ENCODE measurements at regions not wholly inside any gene's neighbourhood (a gene's known extent, or its start where the extent isn't known, plus 50 kb on each side); places are given as distances from the start of the nearest gene placed in this dataset.

DNA sequence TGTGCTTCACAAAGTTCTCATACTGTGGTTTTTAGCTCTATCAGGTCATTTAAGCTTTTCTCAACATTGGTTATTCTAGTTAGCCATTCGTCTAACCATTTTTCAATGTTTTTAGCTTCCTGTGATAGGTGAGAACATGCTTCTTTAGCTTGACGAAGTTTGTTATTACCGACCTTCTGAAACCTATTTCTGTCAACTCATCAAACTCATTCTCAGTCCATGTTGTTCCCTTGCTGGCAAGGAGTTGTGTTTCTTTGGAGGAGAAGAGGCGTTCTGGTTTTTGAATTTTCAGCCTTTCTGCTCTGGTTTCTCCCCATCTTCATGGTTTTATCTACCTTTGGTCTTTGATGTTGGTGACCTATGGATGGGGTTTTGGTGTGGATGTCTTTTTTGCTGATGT is 120.9 kb downstream of the NFKBIZ start (continued):
- TF ChIP-seq, protein P1, sequence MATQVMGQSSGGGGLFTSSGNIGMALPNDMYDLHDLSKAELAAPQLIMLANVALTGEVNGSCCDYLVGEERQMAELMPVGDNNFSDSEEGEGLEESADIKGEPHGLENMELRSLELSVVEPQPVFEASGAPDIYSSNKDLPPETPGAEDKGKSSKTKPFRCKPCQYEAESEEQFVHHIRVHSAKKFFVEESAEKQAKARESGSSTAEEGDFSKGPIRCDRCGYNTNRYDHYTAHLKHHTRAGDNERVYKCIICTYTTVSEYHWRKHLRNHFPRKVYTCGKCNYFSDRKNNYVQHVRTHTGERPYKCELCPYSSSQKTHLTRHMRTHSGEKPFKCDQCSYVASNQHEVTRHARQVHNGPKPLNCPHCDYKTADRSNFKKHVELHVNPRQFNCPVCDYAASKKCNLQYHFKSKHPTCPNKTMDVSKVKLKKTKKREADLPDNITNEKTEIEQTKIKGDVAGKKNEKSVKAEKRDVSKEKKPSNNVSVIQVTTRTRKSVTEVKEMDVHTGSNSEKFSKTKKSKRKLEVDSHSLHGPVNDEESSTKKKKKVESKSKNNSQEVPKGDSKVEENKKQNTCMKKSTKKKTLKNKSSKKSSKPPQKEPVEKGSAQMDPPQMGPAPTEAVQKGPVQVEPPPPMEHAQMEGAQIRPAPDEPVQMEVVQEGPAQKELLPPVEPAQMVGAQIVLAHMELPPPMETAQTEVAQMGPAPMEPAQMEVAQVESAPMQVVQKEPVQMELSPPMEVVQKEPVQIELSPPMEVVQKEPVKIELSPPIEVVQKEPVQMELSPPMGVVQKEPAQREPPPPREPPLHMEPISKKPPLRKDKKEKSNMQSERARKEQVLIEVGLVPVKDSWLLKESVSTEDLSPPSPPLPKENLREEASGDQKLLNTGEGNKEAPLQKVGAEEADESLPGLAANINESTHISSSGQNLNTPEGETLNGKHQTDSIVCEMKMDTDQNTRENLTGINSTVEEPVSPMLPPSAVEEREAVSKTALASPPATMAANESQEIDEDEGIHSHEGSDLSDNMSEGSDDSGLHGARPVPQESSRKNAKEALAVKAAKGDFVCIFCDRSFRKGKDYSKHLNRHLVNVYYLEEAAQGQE (IDR thresholded peaks at IDR 0.05) = no peak
- TF ChIP-seq RXRA (IDR thresholded peaks at IDR 0.05) (no peak), TAF1 (conservative IDR thresholded peaks at IDR 0.05) (no peak)

DNA sequence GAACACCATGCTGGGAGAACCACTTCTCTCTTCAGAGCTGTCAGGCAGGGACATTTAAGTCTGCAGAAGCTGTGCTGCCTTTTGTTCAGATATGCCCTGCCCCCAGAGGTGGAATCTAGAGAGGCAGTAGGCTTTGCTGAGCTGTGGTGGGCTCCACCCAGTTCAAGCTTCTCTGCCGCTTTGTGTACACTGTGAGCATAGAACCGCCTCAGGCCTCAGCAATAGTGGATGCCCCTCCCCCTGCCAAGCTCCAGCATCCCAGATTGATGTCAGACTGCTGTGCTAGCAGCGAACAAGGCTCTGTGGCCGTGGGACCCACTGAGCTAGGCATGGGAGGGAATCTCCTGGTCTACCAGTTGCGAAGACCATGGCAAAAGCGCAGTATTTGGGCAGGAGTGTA is 121.6 kb downstream of the NFKBIZ start:
- no peak for DNase-seq (ENCODE audit: low spot score)
- TF ChIP-seq YY1 (IDR thresholded peaks at IDR 0.05) = no peak
- TF ChIP-seq EGR1 (IDR thresholded peaks at IDR 0.05; ENCODE audit: low read depth in 2 of 2) = no peak
- no peak for TF ChIP-seq NR2F2 (IDR thresholded peaks at IDR 0.05)
- TF ChIP-seq RAD21 (IDR thresholded peaks at IDR 0.05) = no peak
- no peak for TF ChIP-seq JUND (IDR thresholded peaks at IDR 0.05)
- no peak for TF ChIP-seq RXRA (IDR thresholded peaks at IDR 0.05)
- TF ChIP-seq, protein P2, sequence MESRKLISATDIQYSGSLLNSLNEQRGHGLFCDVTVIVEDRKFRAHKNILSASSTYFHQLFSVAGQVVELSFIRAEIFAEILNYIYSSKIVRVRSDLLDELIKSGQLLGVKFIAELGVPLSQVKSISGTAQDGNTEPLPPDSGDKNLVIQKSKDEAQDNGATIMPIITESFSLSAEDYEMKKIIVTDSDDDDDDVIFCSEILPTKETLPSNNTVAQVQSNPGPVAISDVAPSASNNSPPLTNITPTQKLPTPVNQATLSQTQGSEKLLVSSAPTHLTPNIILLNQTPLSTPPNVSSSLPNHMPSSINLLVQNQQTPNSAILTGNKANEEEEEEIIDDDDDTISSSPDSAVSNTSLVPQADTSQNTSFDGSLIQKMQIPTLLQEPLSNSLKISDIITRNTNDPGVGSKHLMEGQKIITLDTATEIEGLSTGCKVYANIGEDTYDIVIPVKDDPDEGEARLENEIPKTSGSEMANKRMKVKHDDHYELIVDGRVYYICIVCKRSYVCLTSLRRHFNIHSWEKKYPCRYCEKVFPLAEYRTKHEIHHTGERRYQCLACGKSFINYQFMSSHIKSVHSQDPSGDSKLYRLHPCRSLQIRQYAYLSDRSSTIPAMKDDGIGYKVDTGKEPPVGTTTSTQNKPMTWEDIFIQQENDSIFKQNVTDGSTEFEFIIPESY (IDR thresholded peaks at IDR 0.05) = no peak
- TF ChIP-seq, protein P3, sequence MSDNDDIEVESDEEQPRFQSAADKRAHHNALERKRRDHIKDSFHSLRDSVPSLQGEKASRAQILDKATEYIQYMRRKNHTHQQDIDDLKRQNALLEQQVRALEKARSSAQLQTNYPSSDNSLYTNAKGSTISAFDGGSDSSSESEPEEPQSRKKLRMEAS (IDR thresholded peaks at IDR 0.05) = no peak
- no peak for TF ChIP-seq GABPA (IDR thresholded peaks at IDR 0.05 in 1 of 2, conservative IDR thresholded peaks at IDR 0.05 in 1 of 2)
- TF ChIP-seq TAF1 (conservative IDR thresholded peaks at IDR 0.05) = no peak
- no peak for TF ChIP-seq FOXA1 (IDR thresholded peaks at IDR 0.05)
- no peak for TF ChIP-seq HNF4G (IDR thresholded peaks at IDR 0.05)
- TF ChIP-seq FOXA2 (IDR thresholded peaks at IDR 0.05) = no peak
- TF ChIP-seq HNF4A (conservative IDR thresholded peaks at IDR 0.05) = no peak
- Histone ChIP-seq H3K4me3 (ENCODE audit: low read depth in 1 of 3, low read length in 3 of 3) (no peak overlapping the region), H3K9ac (ENCODE audit: low read depth in 1 of 2, low read length in 2 of 2) (no peak overlapping the region), H3K27me3 (ENCODE audit: control insufficient read depth in 4 of 4, insufficient read depth in 4 of 4, low read length in 3 of 4) (no peaks in the 10 kb centered on the region), H3K36me3 (ENCODE audit: control insufficient read depth in 4 of 4, insufficient read depth in 3 of 4, low read depth in 1 of 4, low read length in 3 of 4) (no peaks in the 10 kb centered on the region), H3K4me1 (ENCODE audit: control insufficient read depth in 4 of 4, insufficient read depth in 4 of 4, low read length in 3 of 4) (no peaks in the 10 kb centered on the region), H3K9me3 (ENCODE audit: control insufficient read depth in 4 of 4, low read length in 3 of 4) (no peaks in the 10 kb centered on the region), H3K27ac (ENCODE audit: low read depth in 1 of 2, low read length in 2 of 2) (no peak overlapping the region)
- 96% methylated on average over 6 of the region's 6 CpGs for WGBS

DNA sequence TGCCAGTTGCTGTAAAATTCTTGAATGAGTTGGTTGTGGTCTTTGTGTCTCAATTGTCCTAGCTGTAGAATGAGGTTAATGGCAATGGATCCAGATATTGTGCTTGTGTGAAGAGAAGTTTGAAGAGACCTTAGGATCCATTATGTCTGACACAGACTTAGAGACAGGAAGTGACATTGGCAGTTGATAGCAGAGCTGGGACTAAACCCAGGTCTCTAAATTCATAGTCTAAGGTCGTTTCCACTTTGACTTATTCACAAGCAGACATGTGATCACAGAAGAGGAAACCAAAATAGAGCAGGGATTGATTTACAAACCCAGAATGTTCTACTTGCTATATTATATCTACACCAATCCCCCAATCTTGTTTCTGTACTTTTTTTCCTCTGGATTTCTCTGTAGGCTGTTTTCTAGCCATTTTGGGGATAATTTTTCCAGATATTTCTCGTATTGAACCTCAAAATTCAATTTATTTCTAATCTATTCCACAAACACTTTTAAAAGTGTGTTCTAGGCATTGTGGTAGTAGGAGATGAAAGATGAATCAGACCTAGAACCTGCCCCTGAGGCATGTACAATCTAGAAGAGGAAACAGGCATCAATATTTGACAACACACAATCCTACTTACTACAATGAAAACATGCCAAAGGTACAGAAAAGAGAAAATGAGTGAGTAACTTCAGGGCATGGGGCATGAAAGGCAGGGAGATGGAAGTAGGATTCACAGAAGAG is 123.3 kb downstream of the NFKBIZ start:
- H3K4me1 ChIP-seq (ENCODE audit: control insufficient read depth in 4 of 4, insufficient read depth in 4 of 4, low read length in 3 of 4) = peaks cover 0 to 5% (median 0%) of the 10 kb centered on the region in 4 donors
- no peaks in the 10 kb centered on the region for H3K27me3 ChIP-seq (ENCODE audit: control insufficient read depth in 4 of 4, insufficient read depth in 4 of 4, low read length in 3 of 4)
- 71% methylated on average over 2 of the region's 2 CpGs for WGBS
- H3K36me3 ChIP-seq (ENCODE audit: control insufficient read depth in 4 of 4, insufficient read depth in 3 of 4, low read depth in 1 of 4, low read length in 3 of 4) = no peaks in the 10 kb centered on the region
- DNase-seq (ENCODE audit: low spot score) = no peak
- no peak overlapping the region for H3K4me3 ChIP-seq (ENCODE audit: low read depth in 1 of 3, low read length in 3 of 3)
- H3K9ac ChIP-seq (ENCODE audit: low read depth in 1 of 2, low read length in 2 of 2) = no peak overlapping the region
- no peak overlapping the region for H3K27ac ChIP-seq (ENCODE audit: low read depth in 1 of 2, low read length in 2 of 2)
- no peaks in the 10 kb centered on the region for H3K9me3 ChIP-seq (ENCODE audit: control insufficient read depth in 4 of 4, low read length in 3 of 4)
- TF ChIP-seq RXRA (IDR thresholded peaks at IDR 0.05) = no peak
- no peak for TF ChIP-seq SP1 (IDR thresholded peaks at IDR 0.05)
- TF ChIP-seq, protein P3 (IDR thresholded peaks at IDR 0.05) = no peak
- no peak for TF ChIP-seq HNF4G (IDR thresholded peaks at IDR 0.05)
- no peak for TF ChIP-seq GABPA (IDR thresholded peaks at IDR 0.05 in 1 of 2, conservative IDR thresholded peaks at IDR 0.05 in 1 of 2)
- no peak for TF ChIP-seq EGR1 (IDR thresholded peaks at IDR 0.05; ENCODE audit: low read depth in 2 of 2)
- TF ChIP-seq NR2F2 (IDR thresholded peaks at IDR 0.05) = no peak
- no peak for TF ChIP-seq HNF4A (conservative IDR thresholded peaks at IDR 0.05)
- no peak for TF ChIP-seq YY1 (IDR thresholded peaks at IDR 0.05)
- TF ChIP-seq, protein P1 (IDR thresholded peaks at IDR 0.05) = no peak
- no peak for TF ChIP-seq RAD21 (IDR thresholded peaks at IDR 0.05)
- TF ChIP-seq, protein P2 (IDR thresholded peaks at IDR 0.05) = no peak
- TF ChIP-seq JUND (IDR thresholded peaks at IDR 0.05) = no peak
